Activated naive CD4-positive, alpha-beta T cell treated with anti-CD3 and anti-CD28 coated beads, Interleukin-2, amount 50 U/mL, for 72 hours (primary cell): ENCODE measurements at regions not wholly inside any gene's neighbourhood (a gene's known extent, or its start where the extent isn't known, plus 50 kb on each side); places are given as distances from the start of the nearest gene placed in this dataset.
"Not testable (repeated sequence)": the region's sequence is repeated elsewhere in the genome, so short reads cannot be mapped to it uniquely, and the experiment has no call there.

ENCODE experiments used
- ATAC-seq, 2 donors: fragments of 150-1000 bp; cut with Tn5 transposase; 2 replicates each; pipeline ENCODE4 v1.10.0; 2021; ENCODE audit warnings: mild to moderate bottlenecking in 2 of 2, moderate library complexity in 2 of 2
- DNase-seq, 2 donors: peaks; one replicate each; pipeline ENCODE4 v3.0.0; 2021 to 2022; ENCODE audit warnings: low spot score in 2 of 2
- H3K27ac Mint-ChIP-seq, 2 donors: one replicate each; pipeline ENCODE4 v1.8.0; 2022; ENCODE audit warnings: mild to moderate bottlenecking in 2 of 2, mixed read lengths in 2 of 2
- H3K36me3 Mint-ChIP-seq, 2 donors: one replicate each; pipeline ENCODE4 v1.8.0; 2022; ENCODE audit warnings: mixed read lengths in 2 of 2
- H3K9me3 Mint-ChIP-seq, 2 donors: one replicate each; pipeline ENCODE4 v1.8.0; 2022; ENCODE audit warnings: mixed read lengths in 2 of 2

DNA sequence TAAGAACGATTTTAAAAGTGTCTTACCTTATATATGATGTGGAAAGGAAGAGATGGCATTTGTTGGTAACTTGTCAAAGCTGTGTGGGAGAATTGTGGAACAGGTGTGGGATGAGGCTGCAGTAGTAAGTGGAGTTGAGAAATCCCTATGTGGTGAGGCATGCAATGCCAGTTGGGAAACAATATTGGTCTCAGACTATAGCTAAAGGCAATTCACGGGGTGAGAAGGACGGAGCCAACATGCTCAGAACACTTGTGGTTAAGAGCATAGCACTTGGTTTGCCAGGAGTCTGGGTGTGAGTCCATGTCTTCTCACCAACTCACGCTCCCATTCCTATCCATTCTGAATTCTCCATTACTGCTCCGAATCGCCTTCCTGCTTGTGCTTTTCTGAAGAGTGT is 615.6 kb upstream of the ADAMTS9 start:
- ATAC-seq (no peak), DNase-seq (no peak)
- Mint-ChIP-seq H3K27ac (no peak overlapping the region), H3K9me3 (peaks cover 28 to 31% of the 10 kb centered on the region in 2 donors), H3K36me3 (peaks cover 0 to 4% of the 10 kb centered on the region in 2 donors)

- Mint-ChIP-seq H3K36me3 (no peaks in the 10 kb centered on the region), H3K27ac (no peak overlapping the region), H3K9me3 (peaks cover 4 to 14% of the 10 kb centered on the region in 2 donors)
- ATAC-seq, result no peak
- DNase-seq, result no peak
Measured at GRCh38 chr3:65291448-65292125, 603.8 kb upstream of the ADAMTS9 start.

DNA sequence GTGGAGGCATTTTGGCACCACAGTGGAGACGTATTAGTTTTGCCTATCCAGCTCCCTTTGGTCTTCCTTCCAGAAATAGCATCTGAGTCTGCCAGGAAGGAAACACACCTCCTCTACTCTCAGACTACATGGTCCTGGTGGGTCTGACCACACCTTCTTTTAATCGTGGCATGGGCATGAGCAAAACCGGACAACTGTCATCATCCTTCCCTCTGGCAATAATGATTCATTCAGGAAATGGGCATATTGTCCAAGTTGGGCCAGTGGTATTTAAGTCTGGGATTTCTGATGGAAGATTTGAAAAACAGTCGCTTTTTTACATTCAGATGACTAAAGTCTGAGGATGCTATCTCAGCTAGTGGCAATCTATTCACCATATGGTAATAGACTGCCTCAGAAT is 601.0 kb upstream of the ADAMTS9 start:
- Mint-ChIP-seq H3K9me3 (peaks cover 7 to 10% of the 10 kb centered on the region in 2 donors), H3K36me3 (no peaks in the 10 kb centered on the region), H3K27ac (no peak overlapping the region)
- ATAC-seq (no peak), DNase-seq (no peak)

- H3K36me3 Mint-ChIP-seq, result no peaks in the 10 kb centered on the region
- ATAC-seq (no peak), DNase-seq (no peak)
- H3K27ac Mint-ChIP-seq, result no peak overlapping the region
- H3K9me3 Mint-ChIP-seq, result peaks cover 8 to 9% of the 10 kb centered on the region in 2 donors
Measured at GRCh38 chr3:65285956-65286355, 598.2 kb upstream of the ADAMTS9 start.

DNA sequence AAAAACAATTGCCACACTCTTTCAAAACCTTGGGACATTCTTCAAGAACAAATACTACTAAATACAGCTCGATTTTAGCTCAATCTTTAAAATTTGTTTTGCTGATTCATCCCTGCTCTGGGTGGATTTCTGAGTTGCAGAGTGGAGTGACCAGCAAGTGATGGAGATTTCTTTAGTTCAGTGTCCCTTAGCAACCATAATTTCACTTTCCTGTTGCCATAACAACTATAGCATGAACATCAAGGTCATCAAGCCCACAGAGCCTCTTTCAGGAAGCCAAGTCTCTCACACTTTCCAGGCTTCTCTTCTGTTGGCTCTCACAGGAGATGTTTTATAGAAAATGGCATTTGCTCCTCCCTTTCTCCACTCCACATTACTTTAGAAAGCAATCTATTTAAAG is 597.2 kb upstream of the ADAMTS9 start:
- Mint-ChIP-seq H3K36me3 (no peaks in the 10 kb centered on the region), H3K9me3 (peaks cover 9 to 18% of the 10 kb centered on the region in 2 donors), H3K27ac (no peak overlapping the region)
- DNase-seq (no peak), ATAC-seq (no peak)

- no peak overlapping the region for H3K27ac Mint-ChIP-seq
- no peak for ATAC-seq
Measured at GRCh38 chr3:65284546-65284945, 596.7 kb upstream of the ADAMTS9 start.

GRCh38 chr3:65279225-65279782 is 591.5 kb upstream of the ADAMTS9 start:
- no peak for ATAC-seq
- no peak for DNase-seq
- H3K27ac Mint-ChIP-seq, result no peak overlapping the region
- no peaks in the 10 kb centered on the region for H3K36me3 Mint-ChIP-seq
- peaks cover 24 to 34% of the 10 kb centered on the region in 2 donors for H3K9me3 Mint-ChIP-seq

More at GRCh38 chr3:65284546-65284945, 596.7 kb upstream of the ADAMTS9 start:
- H3K9me3 Mint-ChIP-seq, result peaks cover 9 to 20% of the 10 kb centered on the region in 2 donors
- H3K36me3 Mint-ChIP-seq, result no peaks in the 10 kb centered on the region
- no peak for DNase-seq

DNA sequence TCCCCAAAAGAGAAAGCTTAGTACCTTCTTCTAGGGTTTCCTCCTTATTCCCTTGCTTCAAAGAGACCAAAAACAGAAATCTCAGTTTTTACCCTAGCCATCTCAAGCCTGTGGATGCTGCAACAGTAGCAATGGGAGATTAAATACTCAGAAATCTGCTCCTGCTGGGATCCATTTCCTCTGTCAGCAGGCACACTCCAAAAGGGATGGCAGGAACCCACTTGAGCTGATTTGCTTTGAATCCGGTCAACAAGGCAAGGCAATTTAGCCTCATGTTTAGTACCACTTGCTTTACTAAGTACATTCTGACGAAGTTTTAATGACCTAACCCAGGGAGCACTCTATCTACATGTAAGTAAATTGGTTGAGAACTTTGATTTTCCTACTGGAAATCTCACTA is 590.0 kb upstream of the ADAMTS9 start:
- Mint-ChIP-seq H3K36me3 (no peaks in the 10 kb centered on the region), H3K9me3 (peaks cover 18 to 30% of the 10 kb centered on the region in 2 donors), H3K27ac (peak overlapping the region in 1 of 2 donors; percentile 17)
- ATAC-seq (no peak), DNase-seq (no peak)

- no peak for DNase-seq
- H3K9me3 Mint-ChIP-seq, result peaks cover 20 to 26% of the 10 kb centered on the region in 2 donors
- no peaks in the 10 kb centered on the region for H3K36me3 Mint-ChIP-seq
- ATAC-seq, result no peak
- no peak overlapping the region for H3K27ac Mint-ChIP-seq
Measured at GRCh38 chr3:65276551-65276950, 588.8 kb upstream of the ADAMTS9 start.

GRCh38 chr3:65268426-65268825 is 580.6 kb upstream of the ADAMTS9 start:
- ATAC-seq (no peak), DNase-seq (no peak)
- H3K27ac Mint-ChIP-seq, result no peak overlapping the region
- peaks cover 4 to 11% of the 10 kb centered on the region in 2 donors for H3K9me3 Mint-ChIP-seq
- H3K36me3 Mint-ChIP-seq, result peaks cover 0 to 9% of the 10 kb centered on the region in 2 donors

DNA sequence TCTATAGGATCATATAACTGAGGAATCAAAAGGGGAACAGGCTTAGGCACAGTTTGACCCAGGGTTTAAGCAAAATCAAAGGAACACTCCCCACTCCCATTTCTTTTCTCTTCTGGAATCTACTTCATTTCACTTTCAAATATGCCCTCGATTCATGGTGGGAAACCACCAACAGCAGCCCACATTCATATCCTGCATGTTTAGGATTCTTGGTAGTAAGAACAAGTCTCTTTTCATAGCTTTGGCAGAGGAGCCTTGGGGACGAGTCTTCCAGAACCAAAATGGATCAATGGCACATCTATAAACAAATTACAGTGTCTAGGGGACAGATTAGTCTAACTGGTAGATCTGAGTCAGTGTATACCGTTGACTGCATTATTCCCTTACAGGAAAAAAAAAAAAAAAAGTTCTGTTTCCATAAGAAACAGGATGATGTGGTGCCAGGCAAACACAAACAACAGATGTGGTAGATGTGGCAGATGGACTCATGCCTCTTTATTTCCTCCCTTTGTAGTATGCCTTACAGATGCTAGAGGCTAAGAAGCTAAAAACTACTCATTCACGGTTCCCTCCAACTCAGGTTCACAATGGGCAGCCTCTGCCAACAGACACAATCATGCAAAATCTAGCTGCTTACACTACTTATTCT is 578.3 kb upstream of the ADAMTS9 start:
- ATAC-seq, result no peak
- DNase-seq, result no peak
- Mint-ChIP-seq H3K27ac (no peak overlapping the region), H3K36me3 (peaks cover 0 to 9% of the 10 kb centered on the region in 2 donors), H3K9me3 (peaks cover 4 to 9% of the 10 kb centered on the region in 2 donors)

GRCh38 chr3:65265511-65265910 is 577.7 kb upstream of the ADAMTS9 start:
- no peak for DNase-seq
- Mint-ChIP-seq H3K27ac (no peak overlapping the region), H3K9me3 (peaks cover 4 to 9% of the 10 kb centered on the region in 2 donors), H3K36me3 (peaks cover 0 to 9% of the 10 kb centered on the region in 2 donors)
- no peak for ATAC-seq

- Mint-ChIP-seq H3K27ac (no peak overlapping the region), H3K36me3 (no peaks in the 10 kb centered on the region), H3K9me3 (peaks cover 0 to 7% of the 10 kb centered on the region in 2 donors)
- DNase-seq (no peak), ATAC-seq (no peak)
Measured at GRCh38 chr3:65262548-65262947, 574.7 kb upstream of the ADAMTS9 start.

DNA sequence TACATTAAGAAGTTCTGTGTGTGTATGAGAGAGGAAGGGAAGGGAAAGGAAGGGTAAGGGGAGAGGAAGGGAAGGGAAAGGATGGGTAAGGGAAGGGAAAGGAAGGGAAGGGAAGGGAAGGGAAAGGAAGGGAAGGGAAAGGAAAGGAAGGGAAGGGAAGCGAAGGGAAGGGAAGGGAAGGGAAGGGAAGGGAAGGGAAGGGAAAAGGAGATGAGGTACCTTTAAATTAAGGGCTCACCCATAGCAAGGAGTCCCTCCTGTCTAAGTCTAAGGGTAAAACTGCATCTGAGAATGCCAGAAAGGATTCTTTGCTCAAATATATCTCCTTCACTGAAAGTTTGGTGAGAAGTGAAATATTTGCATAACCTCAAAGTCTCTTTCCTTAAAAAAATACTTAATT is 572.1 kb upstream of the ADAMTS9 start:
- Mint-ChIP-seq H3K9me3 (peaks cover 2 to 10% of the 10 kb centered on the region in 2 donors), H3K27ac (no peak overlapping the region), H3K36me3 (peaks cover 0 to 7% of the 10 kb centered on the region in 2 donors)
- DNase-seq (no peak), ATAC-seq (no peak)

GRCh38 chr3:65252914-65253313 is 565.1 kb upstream of the ADAMTS9 start:
- not testable (repeated sequence) for ATAC-seq, H3K27ac Mint-ChIP-seq, DNase-seq
- H3K36me3 Mint-ChIP-seq, result peaks cover 0 to 10% of the 10 kb centered on the region in 2 donors
- H3K9me3 Mint-ChIP-seq, result peaks cover 26 to 27% of the 10 kb centered on the region in 2 donors

GRCh38 chr3:65252266-65252665 is 564.5 kb upstream of the ADAMTS9 start:
- ATAC-seq (no peak), DNase-seq (no peak)
- H3K36me3 Mint-ChIP-seq, result peaks cover 0 to 10% of the 10 kb centered on the region in 2 donors
- H3K9me3 Mint-ChIP-seq, result peaks cover 26 to 27% of the 10 kb centered on the region in 2 donors
- no peak overlapping the region for H3K27ac Mint-ChIP-seq

- ATAC-seq (no peak), DNase-seq (no peak)
- H3K9me3 Mint-ChIP-seq, result peaks cover 26 to 27% of the 10 kb centered on the region in 2 donors
- H3K27ac Mint-ChIP-seq, result no peak overlapping the region
- H3K36me3 Mint-ChIP-seq, result peaks cover 0 to 10% of the 10 kb centered on the region in 2 donors
Measured at GRCh38 chr3:65251375-65251774, 563.6 kb upstream of the ADAMTS9 start.
